Epithelial cell of esophagus (primary cell): ENCODE measurements at regions not wholly inside any gene's neighbourhood (a gene's known extent, or its start where the extent isn't known, plus 50 kb on each side); places are given as distances from the start of the nearest gene placed in this dataset.
A peak's percentile ranks its signal among the peaks of the same experiment; 100 is the strongest.

Source experiments
- DNase-seq: peaks from one replicate; pipeline ENCODE4 v3.0.0; 2010; ENCODE audit warnings: low read depth
- H3K4me3 ChIP-seq: 2 replicates; pipeline ENCODE4 v1.5.1; 2011; ENCODE audit warnings: mild to moderate bottlenecking, low read length, control low read depth
- CTCF ChIP-seq: IDR thresholded peaks from 2 replicates; pipeline ENCODE4 v1.5.1; 2011; ENCODE audit warnings: low read depth, mild to moderate bottlenecking, low read length, control low read depth, inconsistent platforms; ENCODE audit not compliant: insufficient read depth; ENCODE audit errors: missing control alignments

- no peak for TF ChIP-seq CTCF
- H3K4me3 ChIP-seq: no peak overlapping the region
- peak; percentile 36 for DNase-seq
These were observed 239.7 kb downstream of the SNAPC1 start for GRCh38 chr14:62001963-62002362.

GRCh38 chr14:62002642-62003041, 240.4 kb downstream of the SNAPC1 start:
- no peak for TF ChIP-seq CTCF
- H3K4me3 ChIP-seq: no peak overlapping the region
- peak; percentile 92 for DNase-seq

GRCh38 chr14:62003701-62004100, 241.5 kb downstream of the SNAPC1 start:
- peak; percentile 59 for DNase-seq
- no peak for TF ChIP-seq CTCF
- H3K4me3 ChIP-seq: no peak overlapping the region

GRCh38 chr14:62006116-62006731, 244.0 kb downstream of the SNAPC1 start:
- DNase-seq: no peak
- no peak overlapping the region for H3K4me3 ChIP-seq
- no peak for TF ChIP-seq CTCF

GRCh38 chr14:62015243-62015642, 253.0 kb downstream of the SNAPC1 start:
- no peak overlapping the region for H3K4me3 ChIP-seq
- no peak for TF ChIP-seq CTCF
- no peak for DNase-seq

GRCh38 chr14:62015945-62016344, 253.7 kb downstream of the SNAPC1 start:
- TF ChIP-seq CTCF: no peak
- H3K4me3 ChIP-seq: no peak overlapping the region
- DNase-seq: peak; percentile 71

- H3K4me3 ChIP-seq: no peak overlapping the region
- TF ChIP-seq CTCF: no peak
- DNase-seq: peak; percentile 31
These were observed 255.5 kb downstream of the SNAPC1 start for GRCh38 chr14:62017651-62018230.
